ENCODE measurements at regions not wholly inside any gene's neighbourhood (a gene's known extent, or its start where the extent isn't known, plus 50 kb on each side); places are given as distances from the start of the nearest gene placed in this dataset.

DNA sequence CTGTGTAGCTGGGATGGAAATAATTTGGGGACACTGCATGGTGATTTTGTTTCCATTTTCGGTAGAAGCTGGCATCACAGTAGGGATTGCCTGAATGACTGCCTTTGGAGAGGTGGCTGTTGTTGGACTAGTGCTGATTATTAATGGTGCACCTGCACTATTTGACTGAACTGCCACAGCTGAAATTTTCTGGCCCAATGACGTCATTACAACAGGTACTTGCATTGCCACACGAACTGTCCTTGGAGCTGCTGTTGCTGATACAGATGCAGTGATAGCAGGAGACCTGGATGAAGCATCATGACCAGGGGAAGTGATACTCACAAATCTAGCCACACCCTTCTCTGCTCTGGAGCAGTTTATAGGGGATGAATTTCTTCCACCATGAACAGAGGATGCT, 95.6 kb upstream of the FOXC1 start:
- H3K36me3 ChIP-seq, result no peaks in the 10 kb centered on the region
- H3K27ac ChIP-seq, result no peak overlapping the region
- TF ChIP-seq POLR2A (IDR thresholded peaks at IDR 0.05), result no peak
- no peak for TF ChIP-seq EP300 (IDR thresholded peaks at IDR 0.05; ENCODE audit: low read depth)
- no peak for TF ChIP-seq POLR2AphosphoS5 (IDR thresholded peaks at IDR 0.05)
- TF ChIP-seq, protein P1, sequence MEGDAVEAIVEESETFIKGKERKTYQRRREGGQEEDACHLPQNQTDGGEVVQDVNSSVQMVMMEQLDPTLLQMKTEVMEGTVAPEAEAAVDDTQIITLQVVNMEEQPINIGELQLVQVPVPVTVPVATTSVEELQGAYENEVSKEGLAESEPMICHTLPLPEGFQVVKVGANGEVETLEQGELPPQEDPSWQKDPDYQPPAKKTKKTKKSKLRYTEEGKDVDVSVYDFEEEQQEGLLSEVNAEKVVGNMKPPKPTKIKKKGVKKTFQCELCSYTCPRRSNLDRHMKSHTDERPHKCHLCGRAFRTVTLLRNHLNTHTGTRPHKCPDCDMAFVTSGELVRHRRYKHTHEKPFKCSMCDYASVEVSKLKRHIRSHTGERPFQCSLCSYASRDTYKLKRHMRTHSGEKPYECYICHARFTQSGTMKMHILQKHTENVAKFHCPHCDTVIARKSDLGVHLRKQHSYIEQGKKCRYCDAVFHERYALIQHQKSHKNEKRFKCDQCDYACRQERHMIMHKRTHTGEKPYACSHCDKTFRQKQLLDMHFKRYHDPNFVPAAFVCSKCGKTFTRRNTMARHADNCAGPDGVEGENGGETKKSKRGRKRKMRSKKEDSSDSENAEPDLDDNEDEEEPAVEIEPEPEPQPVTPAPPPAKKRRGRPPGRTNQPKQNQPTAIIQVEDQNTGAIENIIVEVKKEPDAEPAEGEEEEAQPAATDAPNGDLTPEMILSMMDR (IDR thresholded peaks at IDR 0.05), result no peak
- DNase-seq, result no peak
- H3K4me1 ChIP-seq, result no peaks in the 10 kb centered on the region
- peaks cover 16% of the 10 kb centered on the region for H3K27me3 ChIP-seq
- WGBS, 2 donors (ENCODE audit: low coverage in 1 of 2), result 81% methylated on average over 3 of the region's 3 CpGs; no CpG with 5 or more reads in 1 of the 2 donors
- H3K4me3 ChIP-seq, result no peak overlapping the region
- in situ Hi-C loops (cut with MboI; ENCODE audit: low pct_ligation_motif_present in 1 of 4, low pct_unique_long_range_greater_than_20kb in 1 of 4, low sequenced_read_pairs in 3 of 4) (no loop called here), intact Hi-C loops (cut with DNase I; ENCODE audit: low total_unique reads) (no loop called here)
- H3K9me3 ChIP-seq, result no peaks in the 10 kb centered on the region

DNA sequence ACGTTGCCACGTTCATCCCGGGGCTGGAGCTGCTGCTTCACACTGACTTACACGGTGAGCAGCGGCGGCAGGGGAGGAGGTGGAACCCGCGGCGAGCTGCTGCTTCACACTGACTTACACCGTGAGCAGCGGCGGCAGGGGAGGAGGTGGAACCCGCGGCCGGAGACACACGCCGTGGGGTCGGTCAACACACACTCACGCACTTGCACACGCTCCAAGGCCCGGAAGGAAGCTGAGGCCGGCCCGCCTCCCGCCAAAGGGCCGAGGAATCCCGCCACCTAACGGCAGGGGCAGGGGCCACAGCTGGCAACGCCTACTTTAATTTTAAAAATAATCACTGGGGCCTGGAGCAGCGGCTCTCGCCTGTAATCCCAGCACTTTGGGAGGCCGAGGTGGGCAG, 94.4 kb upstream of the FOXC1 start:
- H3K4me3 ChIP-seq, result no peak overlapping the region
- H3K27me3 ChIP-seq, result peaks cover 5% of the 10 kb centered on the region
- intact Hi-C loops (cut with DNase I; ENCODE audit: low total_unique reads), result no loop called here
- DNase-seq, result no peak
- no peaks in the 10 kb centered on the region for H3K9me3 ChIP-seq
- in situ Hi-C loops (cut with MboI; ENCODE audit: low pct_ligation_motif_present in 1 of 4, low pct_unique_long_range_greater_than_20kb in 1 of 4, low sequenced_read_pairs in 3 of 4), result no loop called here
- TF ChIP-seq POLR2AphosphoS5 (IDR thresholded peaks at IDR 0.05), result no peak
- TF ChIP-seq, protein P1 (IDR thresholded peaks at IDR 0.05), result no peak
- no peak for TF ChIP-seq POLR2A (IDR thresholded peaks at IDR 0.05)
- TF ChIP-seq EP300 (IDR thresholded peaks at IDR 0.05; ENCODE audit: low read depth), result no peak
- no peak overlapping the region for H3K27ac ChIP-seq
- WGBS, 2 donors (ENCODE audit: low coverage in 1 of 2), result 83% methylated on average over 28 of the region's 31 CpGs; no CpG with 5 or more reads in 1 of the 2 donors
- no peaks in the 10 kb centered on the region for H3K36me3 ChIP-seq
- H3K4me1 ChIP-seq, result no peaks in the 10 kb centered on the region

DNA sequence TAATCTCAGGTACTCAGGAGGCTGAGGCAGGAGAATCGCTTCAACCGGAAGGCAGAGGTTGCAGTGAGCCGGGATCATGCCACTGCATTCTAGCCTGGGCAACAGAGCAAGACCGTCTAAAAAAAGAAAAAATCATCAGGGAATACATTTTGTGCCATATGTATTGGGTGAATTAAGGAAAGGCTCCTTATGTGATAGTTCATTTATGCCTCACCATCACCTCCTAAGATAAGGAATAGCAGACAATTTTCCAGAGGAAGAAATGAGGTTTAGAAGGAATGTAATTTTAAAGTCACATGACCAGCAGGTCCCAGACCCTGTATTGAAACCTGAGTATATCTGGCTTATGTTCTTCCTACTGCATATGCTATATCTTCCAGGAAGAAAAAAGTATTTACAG, 93.9 kb upstream of the FOXC1 start:
- Histone ChIP-seq H3K4me1 (no peaks in the 10 kb centered on the region), H3K27me3 (peaks cover 3% of the 10 kb centered on the region), H3K27ac (no peak overlapping the region), H3K36me3 (no peaks in the 10 kb centered on the region), H3K9me3 (no peaks in the 10 kb centered on the region), H3K4me3 (no peak overlapping the region)
- 92% methylated on average over 4 of the region's 4 CpGs; no CpG with 5 or more reads in 1 of the 2 donors for WGBS, 2 donors (ENCODE audit: low coverage in 1 of 2)
- in situ Hi-C loops (cut with MboI; ENCODE audit: low pct_ligation_motif_present in 1 of 4, low pct_unique_long_range_greater_than_20kb in 1 of 4, low sequenced_read_pairs in 3 of 4), result no loop called here
- TF ChIP-seq POLR2AphosphoS5 (IDR thresholded peaks at IDR 0.05), result no peak
- TF ChIP-seq EP300 (IDR thresholded peaks at IDR 0.05; ENCODE audit: low read depth), result no peak
- no peak for TF ChIP-seq POLR2A (IDR thresholded peaks at IDR 0.05)
- TF ChIP-seq, protein P1 (IDR thresholded peaks at IDR 0.05), result no peak
- intact Hi-C loops (cut with DNase I; ENCODE audit: low total_unique reads), result no loop called here
- no peak for DNase-seq

DNA sequence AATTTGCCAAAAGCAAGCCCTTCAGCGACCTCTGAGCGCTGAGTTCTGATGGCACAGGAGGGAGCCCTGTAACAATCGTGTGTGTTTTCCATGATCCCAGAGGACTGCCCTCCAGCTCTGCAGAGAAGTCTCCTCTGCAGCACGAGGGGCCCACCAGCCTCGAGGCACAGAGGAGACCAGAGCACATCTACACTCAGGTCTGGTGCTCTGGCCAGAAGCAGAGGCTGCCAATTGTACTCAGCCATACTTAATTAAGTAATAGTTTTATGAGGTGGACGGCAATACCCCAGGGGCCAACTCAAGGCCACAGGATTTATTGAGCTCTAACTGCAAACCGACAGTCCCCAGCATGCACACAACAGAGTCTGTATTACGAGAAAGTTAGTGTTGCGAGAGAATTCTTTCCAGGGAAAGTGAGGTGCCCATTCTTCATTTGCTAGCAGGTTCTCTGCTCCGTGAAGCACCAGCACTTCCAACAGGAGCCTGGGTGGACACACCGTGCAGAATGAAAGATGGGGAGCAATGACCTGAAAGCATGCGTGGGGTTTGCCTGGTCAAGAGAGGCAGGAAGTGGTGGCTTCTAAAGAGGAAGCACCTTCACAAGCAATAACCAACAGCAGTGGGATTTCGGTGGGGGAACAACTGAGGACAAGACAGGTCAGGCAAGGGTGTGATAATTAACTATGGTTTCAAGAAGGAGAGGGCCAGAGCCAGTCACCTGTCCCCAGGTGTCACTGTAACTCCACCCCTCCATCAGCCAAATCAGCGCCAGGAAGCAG, 92.8 kb upstream of the FOXC1 start:
- DNase-seq, result no peak
- Histone ChIP-seq H3K4me3 (no peak overlapping the region), H3K9me3 (no peaks in the 10 kb centered on the region), H3K4me1 (no peaks in the 10 kb centered on the region), H3K36me3 (no peaks in the 10 kb centered on the region), H3K27ac (no peak overlapping the region), H3K27me3 (peaks cover 10% of the 10 kb centered on the region)
- WGBS, 2 donors (ENCODE audit: low coverage in 1 of 2), result 66 to 90% methylated on average over 2 to 14 of the region's 14 CpGs
- in situ Hi-C loops (cut with MboI; ENCODE audit: low pct_ligation_motif_present in 1 of 4, low pct_unique_long_range_greater_than_20kb in 1 of 4, low sequenced_read_pairs in 3 of 4) (no loop called here), intact Hi-C loops (cut with DNase I; ENCODE audit: low total_unique reads) (no loop called here)
- TF ChIP-seq, protein P1 (IDR thresholded peaks at IDR 0.05), result no peak
- TF ChIP-seq POLR2AphosphoS5 (IDR thresholded peaks at IDR 0.05) (no peak), EP300 (IDR thresholded peaks at IDR 0.05; ENCODE audit: low read depth) (no peak), POLR2A (IDR thresholded peaks at IDR 0.05) (no peak)
